Prostate gland (tissue), 2 donors: ENCODE measurements at regions not wholly inside any gene's neighbourhood (a gene's known extent, or its start where the extent isn't known, plus 50 kb on each side); places are given as distances from the start of the nearest gene placed in this dataset.

Experiments used
- DNase-seq: peaks from one replicate; pipeline ENCODE4 v3.0.0-alpha.2; 2019; ENCODE audit warnings: low spot score
- H3K27ac ChIP-seq, 2 donors: fragments of 200-600 bp; sonication (generic); 2 replicates each; pipeline ENCODE4 v1.5.1; 2017 to 2019
- H3K27me3 ChIP-seq: fragments of 200-600 bp; sonication (generic); replicated peaks from 2 replicates; pipeline ENCODE4 v1.5.1; 2019; ENCODE audit not compliant: insufficient read depth
- H3K36me3 ChIP-seq, 2 donors: fragments of 200-600 bp; sonication (generic); 1 replicate in 1 of 2; 2 replicates in 1 of 2; pipeline versions ENCODE4 v1.5.1 to v1.8.1; 2017 to 2019
- H3K4me1 ChIP-seq: fragments of 200-600 bp; sonication (generic); replicated peaks from 2 replicates; pipeline ENCODE4 v1.5.1; 2019
- H3K4me3 ChIP-seq, 2 donors: fragments of 200-600 bp; sonication (generic); 2 replicates each; pipeline ENCODE4 v1.5.1; 2017 to 2019
- H3K9me3 ChIP-seq: fragments of 200-600 bp; sonication (generic); 2 replicates; pipeline ENCODE4 v1.5.1; 2017
- POLR2A ChIP-seq: fragments of 450-650 bp; IDR thresholded peaks from one replicate; pipeline ENCODE4 v1.6.1; 2016; ENCODE audit warnings: antibody characterized with exemption, mild to moderate bottlenecking
- POLR2AphosphoS5 ChIP-seq: sonication (generic); formaldehyde crosslinking; IDR thresholded peaks from one replicate; pipeline ENCODE4 v1.6.1; 2017; ENCODE audit warnings: antibody characterized with exemption
- WGBS: methylation state at CpG from one replicate; pipeline ENCODE4 v1.1.5; 2018; 5-methylcytosine and 5-hydroxymethylcytosine counted together
- intact Hi-C: fragments of 100-400 bp; cut with DNase I; formaldehyde crosslinking; loops from one replicate; pipeline ENCODE4 v1.14.2; 2022
- TF ChIP-seq, protein P1 (sequence below), 4 experiments: fragments of 200-600 bp in 2 of 4; fragments of 450-650 bp in 2 of 4; sonication (generic) in 2 of 4; IDR thresholded peaks; 1 replicate in 3 of 4; 2 replicates in 1 of 4; pipeline ENCODE4 v1.5.1; 2016 to 2019; ENCODE audit warnings: antibody characterized with exemption in 4 of 4, mild to moderate bottlenecking in 2 of 4, moderate library complexity in 2 of 4

DNA sequence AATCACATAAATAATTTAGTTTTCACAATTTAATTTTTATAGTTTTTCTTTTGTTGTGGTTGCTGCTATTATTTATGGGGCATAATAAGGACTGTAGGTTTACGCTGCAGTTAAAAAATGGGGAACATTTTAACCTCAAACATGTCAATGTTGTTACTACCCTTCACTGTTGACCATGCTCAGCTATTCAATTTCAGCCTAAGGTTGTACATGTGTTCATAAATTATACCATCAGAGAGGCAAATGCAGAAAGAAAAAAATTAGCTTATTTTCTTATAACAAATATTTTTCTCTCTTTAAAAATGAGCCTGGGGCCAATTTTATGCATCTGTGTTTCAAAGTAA is 110.1 kb upstream of the PITRM1 start:
- H3K27me3 ChIP-seq = no peaks in the 10 kb centered on the region
- H3K4me1 ChIP-seq = no peaks in the 10 kb centered on the region
- DNase-seq = no peak
- no peak overlapping the region for H3K4me3 ChIP-seq
- intact Hi-C loops = no loop called here
- no peaks in the 10 kb centered on the region for H3K9me3 ChIP-seq
- no peaks in the 10 kb centered on the region for H3K36me3 ChIP-seq
- 80% methylated on average over 1 of the region's 1 CpG for WGBS
- TF ChIP-seq, protein P1, sequence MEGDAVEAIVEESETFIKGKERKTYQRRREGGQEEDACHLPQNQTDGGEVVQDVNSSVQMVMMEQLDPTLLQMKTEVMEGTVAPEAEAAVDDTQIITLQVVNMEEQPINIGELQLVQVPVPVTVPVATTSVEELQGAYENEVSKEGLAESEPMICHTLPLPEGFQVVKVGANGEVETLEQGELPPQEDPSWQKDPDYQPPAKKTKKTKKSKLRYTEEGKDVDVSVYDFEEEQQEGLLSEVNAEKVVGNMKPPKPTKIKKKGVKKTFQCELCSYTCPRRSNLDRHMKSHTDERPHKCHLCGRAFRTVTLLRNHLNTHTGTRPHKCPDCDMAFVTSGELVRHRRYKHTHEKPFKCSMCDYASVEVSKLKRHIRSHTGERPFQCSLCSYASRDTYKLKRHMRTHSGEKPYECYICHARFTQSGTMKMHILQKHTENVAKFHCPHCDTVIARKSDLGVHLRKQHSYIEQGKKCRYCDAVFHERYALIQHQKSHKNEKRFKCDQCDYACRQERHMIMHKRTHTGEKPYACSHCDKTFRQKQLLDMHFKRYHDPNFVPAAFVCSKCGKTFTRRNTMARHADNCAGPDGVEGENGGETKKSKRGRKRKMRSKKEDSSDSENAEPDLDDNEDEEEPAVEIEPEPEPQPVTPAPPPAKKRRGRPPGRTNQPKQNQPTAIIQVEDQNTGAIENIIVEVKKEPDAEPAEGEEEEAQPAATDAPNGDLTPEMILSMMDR (IDR thresholded peaks at IDR 0.05) = no peak
- TF ChIP-seq POLR2A (no peak), POLR2AphosphoS5 (no peak)
- H3K27ac ChIP-seq = no peak overlapping the region

DNA sequence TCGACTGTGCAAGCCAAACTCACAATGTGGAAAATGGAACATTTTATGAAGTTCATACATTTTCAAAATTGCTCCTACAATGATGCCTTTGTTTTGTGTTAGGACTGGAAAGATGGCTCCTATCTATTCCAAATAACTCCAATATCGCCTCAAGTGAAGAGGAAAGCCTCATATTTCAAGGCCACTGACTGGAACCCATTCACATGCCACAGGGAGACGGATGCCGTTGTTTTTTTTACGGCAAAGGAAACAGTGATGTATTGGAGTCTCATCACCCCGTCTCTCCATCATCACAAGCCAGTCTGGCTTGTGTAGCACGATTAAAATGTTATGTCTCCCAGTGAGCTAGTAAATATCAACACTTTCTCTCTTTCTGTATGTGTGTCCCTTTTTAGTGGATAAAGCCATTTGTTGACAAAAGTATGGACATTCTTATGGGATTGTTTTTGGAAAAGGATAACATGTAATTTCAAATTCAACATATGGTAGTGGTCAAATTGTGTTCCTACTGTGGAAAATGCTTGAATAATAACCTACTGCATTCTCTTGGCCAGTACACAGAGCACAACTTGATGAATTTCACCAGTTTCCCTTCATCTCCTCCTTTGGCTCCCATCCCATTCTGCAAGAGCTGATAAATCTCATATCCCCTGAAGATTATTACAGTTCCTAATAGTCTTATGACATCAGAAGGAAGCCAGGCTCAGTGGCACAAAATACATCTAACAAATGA is 109.5 kb upstream of the PITRM1 start:
- TF ChIP-seq, protein P1 (IDR thresholded peaks at IDR 0.05) = no peak
- TF ChIP-seq POLR2A (no peak), POLR2AphosphoS5 (no peak)
- intact Hi-C loops = no loop called here
- 74% methylated on average over 7 of the region's 7 CpGs for WGBS
- Histone ChIP-seq H3K9me3 (no peaks in the 10 kb centered on the region), H3K36me3 (no peaks in the 10 kb centered on the region), H3K4me1 (no peaks in the 10 kb centered on the region), H3K4me3 (no peak overlapping the region), H3K27me3 (no peaks in the 10 kb centered on the region), H3K27ac (no peak overlapping the region)
- DNase-seq = no peak

DNA sequence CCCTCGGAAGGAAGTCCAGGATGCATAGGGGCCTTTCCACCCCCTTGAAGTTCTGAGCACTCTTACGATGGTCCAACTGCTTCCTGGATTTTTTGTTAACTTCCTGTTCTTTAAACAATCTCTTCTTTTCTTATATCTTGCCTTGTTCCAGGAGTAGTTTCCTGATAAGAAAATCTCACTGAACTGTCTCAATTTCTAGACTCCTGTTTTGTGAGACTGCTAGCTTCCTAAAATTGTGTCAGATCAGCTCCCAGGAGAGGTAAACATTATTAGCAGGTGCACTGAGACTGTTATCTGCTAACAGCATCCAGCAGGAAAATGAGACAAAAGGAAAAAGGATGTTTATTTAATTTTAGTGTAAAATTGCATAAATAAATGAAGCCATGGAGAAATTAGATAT is 106.2 kb upstream of the PITRM1 start:
- Histone ChIP-seq H3K27ac (no peak overlapping the region), H3K4me1 (no peaks in the 10 kb centered on the region), H3K27me3 (no peaks in the 10 kb centered on the region), H3K4me3 (no peak overlapping the region), H3K36me3 (no peaks in the 10 kb centered on the region), H3K9me3 (no peaks in the 10 kb centered on the region)
- DNase-seq = no peak
- WGBS = 79% methylated on average over 2 of the region's 2 CpGs
- intact Hi-C loops = no loop called here
- TF ChIP-seq POLR2AphosphoS5 = no peak
- TF ChIP-seq, protein P1 (IDR thresholded peaks at IDR 0.05) = no peak
- no peak for TF ChIP-seq POLR2A

DNA sequence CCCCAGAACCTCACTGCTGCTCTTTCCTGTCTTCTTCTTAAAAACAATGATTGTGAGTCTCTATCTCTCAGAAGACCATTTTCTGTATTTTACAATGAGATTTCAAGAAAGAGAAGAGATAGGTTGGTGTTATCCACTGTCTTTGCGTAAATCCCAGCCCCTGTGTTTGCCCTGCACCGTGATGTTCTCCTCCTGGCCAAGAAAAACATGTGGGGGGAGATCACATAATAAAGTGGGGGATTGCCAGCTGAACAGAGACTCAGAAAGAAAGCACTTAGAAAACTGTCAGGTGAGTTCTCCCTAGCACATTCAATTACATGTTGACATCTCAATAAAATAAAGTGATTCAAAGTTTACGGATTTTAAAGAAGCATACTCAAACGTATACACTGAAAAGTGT is 105.0 kb upstream of the PITRM1 start:
- H3K36me3 ChIP-seq = no peaks in the 10 kb centered on the region
- H3K27ac ChIP-seq = no peak overlapping the region
- H3K9me3 ChIP-seq = no peaks in the 10 kb centered on the region
- TF ChIP-seq POLR2AphosphoS5 (no peak), POLR2A (no peak)
- TF ChIP-seq, protein P1 (IDR thresholded peaks at IDR 0.05) = no peak
- WGBS = 50% methylated on average over 4 of the region's 4 CpGs
- intact Hi-C loops = no loop called here
- H3K4me1 ChIP-seq = no peaks in the 10 kb centered on the region
- no peaks in the 10 kb centered on the region for H3K27me3 ChIP-seq
- no peak overlapping the region for H3K4me3 ChIP-seq
- DNase-seq = no peak

DNA sequence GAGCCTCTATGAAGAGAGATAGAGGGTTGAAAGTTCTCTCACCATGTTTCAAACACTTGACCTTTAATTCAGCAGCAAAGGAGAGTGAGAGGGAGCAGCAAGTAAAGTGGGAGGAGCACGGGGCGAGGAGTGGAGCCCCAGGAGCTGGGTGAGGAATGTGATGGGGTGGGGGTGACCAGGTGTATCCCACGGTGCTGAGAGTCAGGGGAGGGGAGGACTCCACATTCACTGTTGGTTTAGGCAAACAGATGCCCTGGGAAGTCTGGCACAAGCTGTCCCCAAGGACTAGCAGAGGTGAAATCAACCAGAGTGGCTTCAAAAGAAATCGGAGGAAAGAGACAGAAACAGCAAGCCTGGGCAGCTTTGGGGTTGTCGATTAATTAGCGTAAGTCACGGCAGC is 101.8 kb upstream of the PITRM1 start:
- DNase-seq = no peak
- no peak overlapping the region for H3K27ac ChIP-seq
- H3K4me3 ChIP-seq = no peak overlapping the region
- no peaks in the 10 kb centered on the region for H3K36me3 ChIP-seq
- H3K4me1 ChIP-seq = no peaks in the 10 kb centered on the region
- 77% methylated on average over 7 of the region's 7 CpGs for WGBS
- H3K27me3 ChIP-seq = no peaks in the 10 kb centered on the region
- TF ChIP-seq, protein P1 (IDR thresholded peaks at IDR 0.05) = no peak
- TF ChIP-seq POLR2A (no peak), POLR2AphosphoS5 (no peak)
- H3K9me3 ChIP-seq = no peaks in the 10 kb centered on the region
- intact Hi-C loops = no loop called here
